ENCODE measurements at regions not wholly inside any gene's neighbourhood (a gene's known extent, or its start where the extent isn't known, plus 50 kb on each side); places are given as distances from the start of the nearest gene placed in this dataset.

DNA sequence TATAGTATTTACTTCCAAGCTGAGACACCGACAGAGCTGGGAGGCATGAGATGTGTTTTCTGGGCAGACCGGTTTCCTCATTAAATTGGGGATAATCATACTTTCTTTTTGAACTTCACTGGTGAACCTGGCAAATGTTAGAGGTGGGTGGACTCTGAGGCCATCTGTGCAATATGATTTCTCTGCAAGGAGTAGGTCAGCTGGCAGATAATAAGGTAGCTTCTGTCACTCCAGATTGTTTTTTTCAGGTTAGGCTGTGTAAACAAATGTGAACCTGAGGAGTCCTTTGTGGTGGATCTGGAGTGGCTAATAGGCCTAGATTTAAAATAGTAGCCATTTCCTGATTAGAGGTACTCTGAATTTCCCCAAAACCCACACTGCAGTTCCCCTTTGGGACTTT is 75.4 kb upstream of the S1PR3 start:
- TF ChIP-seq RFX5 (IDR thresholded peaks at IDR 0.05; ENCODE audit: low read length), result no peak
- TF ChIP-seq, protein P1, sequence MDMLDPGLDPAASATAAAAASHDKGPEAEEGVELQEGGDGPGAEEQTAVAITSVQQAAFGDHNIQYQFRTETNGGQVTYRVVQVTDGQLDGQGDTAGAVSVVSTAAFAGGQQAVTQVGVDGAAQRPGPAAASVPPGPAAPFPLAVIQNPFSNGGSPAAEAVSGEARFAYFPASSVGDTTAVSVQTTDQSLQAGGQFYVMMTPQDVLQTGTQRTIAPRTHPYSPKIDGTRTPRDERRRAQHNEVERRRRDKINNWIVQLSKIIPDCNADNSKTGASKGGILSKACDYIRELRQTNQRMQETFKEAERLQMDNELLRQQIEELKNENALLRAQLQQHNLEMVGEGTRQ (IDR thresholded peaks at IDR 0.05; ENCODE audit: borderline replicate concordance, low read depth, low read length), result no peak
- TF ChIP-seq, protein P2, sequence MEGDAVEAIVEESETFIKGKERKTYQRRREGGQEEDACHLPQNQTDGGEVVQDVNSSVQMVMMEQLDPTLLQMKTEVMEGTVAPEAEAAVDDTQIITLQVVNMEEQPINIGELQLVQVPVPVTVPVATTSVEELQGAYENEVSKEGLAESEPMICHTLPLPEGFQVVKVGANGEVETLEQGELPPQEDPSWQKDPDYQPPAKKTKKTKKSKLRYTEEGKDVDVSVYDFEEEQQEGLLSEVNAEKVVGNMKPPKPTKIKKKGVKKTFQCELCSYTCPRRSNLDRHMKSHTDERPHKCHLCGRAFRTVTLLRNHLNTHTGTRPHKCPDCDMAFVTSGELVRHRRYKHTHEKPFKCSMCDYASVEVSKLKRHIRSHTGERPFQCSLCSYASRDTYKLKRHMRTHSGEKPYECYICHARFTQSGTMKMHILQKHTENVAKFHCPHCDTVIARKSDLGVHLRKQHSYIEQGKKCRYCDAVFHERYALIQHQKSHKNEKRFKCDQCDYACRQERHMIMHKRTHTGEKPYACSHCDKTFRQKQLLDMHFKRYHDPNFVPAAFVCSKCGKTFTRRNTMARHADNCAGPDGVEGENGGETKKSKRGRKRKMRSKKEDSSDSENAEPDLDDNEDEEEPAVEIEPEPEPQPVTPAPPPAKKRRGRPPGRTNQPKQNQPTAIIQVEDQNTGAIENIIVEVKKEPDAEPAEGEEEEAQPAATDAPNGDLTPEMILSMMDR (IDR thresholded peaks at IDR 0.05), result no peak
- no peak for TF ChIP-seq EP300 (IDR thresholded peaks at IDR 0.05; ENCODE audit: borderline replicate concordance in 1 of 2, low read depth in 1 of 2, low read length in 1 of 2)
- TF ChIP-seq NRF1 (IDR thresholded peaks at IDR 0.05; ENCODE audit: low read depth, low read length), result no peak
- no peak for TF ChIP-seq JUND (IDR thresholded peaks at IDR 0.05)
- TF ChIP-seq, protein P3, sequence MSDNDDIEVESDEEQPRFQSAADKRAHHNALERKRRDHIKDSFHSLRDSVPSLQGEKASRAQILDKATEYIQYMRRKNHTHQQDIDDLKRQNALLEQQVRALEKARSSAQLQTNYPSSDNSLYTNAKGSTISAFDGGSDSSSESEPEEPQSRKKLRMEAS (IDR thresholded peaks at IDR 0.05; ENCODE audit: low read depth), result no peak
- TF ChIP-seq EZH2phosphoT487 (IDR thresholded peaks at IDR 0.05; ENCODE audit: borderline replicate concordance, low read depth), result no peak
- TF ChIP-seq RCOR1 (IDR thresholded peaks at IDR 0.05; ENCODE audit: low read length), result no peak
- no peak for TF ChIP-seq TAF1 (IDR thresholded peaks at IDR 0.05; ENCODE audit: borderline replicate concordance, low read depth, low read length)
